Upper lobe of right lung (tissue), 1 donor: ENCODE measurements at regions not wholly inside any gene's neighbourhood (a gene's known extent, or its start where the extent isn't known, plus 50 kb on each side); places are given as distances from the start of the nearest gene placed in this dataset.

Experiments
- ATAC-seq: fragments of 200-7000 bp; cut with Tn5 transposase; one replicate; pipeline ENCODE4 v1.9.1; 2020; ENCODE audit warnings: mild to moderate bottlenecking, moderate library complexity
- DNase-seq: peaks from one replicate; pipeline ENCODE4 v3.0.0-alpha.2; 2020
- H3K27ac ChIP-seq: fragments of 200-600 bp; one replicate; pipeline ENCODE4 v1.8.0; 2022
- H3K27me3 ChIP-seq: fragments of 200-600 bp; one replicate; pipeline ENCODE4 v1.8.0; 2022; ENCODE audit warnings: mild to moderate bottlenecking
- H3K36me3 ChIP-seq: fragments of 200-600 bp; one replicate; pipeline ENCODE4 v1.8.0; 2022
- H3K4me1 ChIP-seq: fragments of 200-600 bp; one replicate; pipeline ENCODE4 v1.8.0; 2022
- H3K4me3 ChIP-seq: fragments of 200-600 bp; one replicate; pipeline ENCODE4 v1.8.0; 2022; ENCODE audit warnings: mild to moderate bottlenecking
- H3K9me3 ChIP-seq: fragments of 200-600 bp; one replicate; pipeline ENCODE4 v1.8.0; 2022
- CTCF ChIP-seq: fragments of 200-600 bp; IDR thresholded peaks from one replicate; pipeline ENCODE4 v1.8.0; 2022; ENCODE audit warnings: antibody characterized with exemption
- intact Hi-C: fragments of 100-400 bp; cut with DNase I; formaldehyde crosslinking; loops from one replicate; pipeline ENCODE4 v1.11.0; 2022
- donor health status: DM: no; HTN: yes; CAD: no; lungs with severe emphysema.

- no peak for ATAC-seq
Measured at GRCh38 chr12:18008642-18009041, 81.4 kb downstream of the RERGL start.

GRCh38 chr12:17999174-17999801 lies 90.7 kb downstream of the RERGL start:
- Histone ChIP-seq H3K4me3 (no peak overlapping the region), H3K36me3 (no peaks in the 10 kb centered on the region), H3K27me3 (no peaks in the 10 kb centered on the region), H3K9me3 (peaks cover 4% of the 10 kb centered on the region), H3K27ac (no peak overlapping the region), H3K4me1 (no peaks in the 10 kb centered on the region)
- no peak for TF ChIP-seq CTCF
- intact Hi-C loops, result no loop called here
- ATAC-seq (no peak), DNase-seq (no peak)

More at GRCh38 chr12:18008642-18009041, 81.4 kb downstream of the RERGL start:
- H3K9me3 ChIP-seq, result no peaks in the 10 kb centered on the region
- no peak for DNase-seq
- no peak overlapping the region for H3K27ac ChIP-seq
- intact Hi-C loops, result no loop called here
- no peaks in the 10 kb centered on the region for H3K36me3 ChIP-seq
- H3K27me3 ChIP-seq, result no peaks in the 10 kb centered on the region
- no peak for TF ChIP-seq CTCF
- H3K4me1 ChIP-seq, result no peaks in the 10 kb centered on the region
- no peak overlapping the region for H3K4me3 ChIP-seq

GRCh38 chr12:17992002-17992656 lies 97.9 kb downstream of the RERGL start:
- Histone ChIP-seq H3K4me3 (no peak overlapping the region), H3K36me3 (no peaks in the 10 kb centered on the region), H3K27ac (no peak overlapping the region), H3K9me3 (no peaks in the 10 kb centered on the region), H3K4me1 (no peaks in the 10 kb centered on the region), H3K27me3 (no peaks in the 10 kb centered on the region)
- ATAC-seq, result peak; percentile 36
- TF ChIP-seq CTCF, result peak; percentile 68
- intact Hi-C loops, result no loop called here
- DNase-seq, result no peak

- no peak overlapping the region for H3K4me3 ChIP-seq
- H3K27ac ChIP-seq, result no peak overlapping the region
- intact Hi-C loops, result no loop called here
- no peaks in the 10 kb centered on the region for H3K27me3 ChIP-seq
- no peak for DNase-seq
- H3K36me3 ChIP-seq, result no peaks in the 10 kb centered on the region
- H3K9me3 ChIP-seq, result no peaks in the 10 kb centered on the region
- no peaks in the 10 kb centered on the region for H3K4me1 ChIP-seq
- ATAC-seq, result no peak
- no peak for TF ChIP-seq CTCF
Measured at GRCh38 chr12:17982556-17982955, 107.4 kb downstream of the RERGL start.

- DNase-seq (no peak), ATAC-seq (no peak)
- intact Hi-C loops, result no loop called here
- Histone ChIP-seq H3K9me3 (no peaks in the 10 kb centered on the region), H3K27ac (no peak overlapping the region), H3K36me3 (no peaks in the 10 kb centered on the region), H3K27me3 (no peaks in the 10 kb centered on the region), H3K4me3 (no peak overlapping the region), H3K4me1 (no peaks in the 10 kb centered on the region)
- no peak for TF ChIP-seq CTCF
Measured at GRCh38 chr12:17976202-17976601, 113.8 kb downstream of the RERGL start.
